ENCODE measurements at regions not wholly inside any gene's neighbourhood (a gene's known extent, or its start where the extent isn't known, plus 50 kb on each side); places are given as distances from the start of the nearest gene placed in this dataset.

DNA sequence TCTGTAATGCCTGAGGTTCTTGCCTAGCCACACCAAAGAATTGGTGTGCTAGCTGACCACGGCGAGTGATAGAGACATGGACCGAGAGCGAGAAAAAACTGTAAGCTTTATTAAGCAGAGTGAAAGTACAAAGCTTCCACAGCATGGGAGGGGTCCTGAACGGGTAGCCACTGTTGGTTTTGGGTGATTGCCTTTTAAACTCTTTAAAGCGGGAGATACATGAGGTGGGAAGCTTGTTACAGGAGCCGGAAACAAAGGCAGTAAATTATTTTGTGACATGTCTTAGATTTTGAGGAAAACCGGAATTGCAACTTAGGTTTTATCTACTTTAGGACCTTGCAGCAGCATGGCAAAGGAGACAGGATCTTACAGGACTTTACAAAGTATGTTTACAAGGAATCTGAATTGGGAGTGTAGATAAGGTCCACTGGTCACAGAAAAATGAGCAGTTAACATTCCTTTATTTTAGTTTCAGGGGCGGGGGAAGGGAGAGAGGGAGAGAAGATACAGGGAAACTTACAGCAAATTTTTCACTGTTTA, 252.7 kb upstream of the MBL2 start:
- CTCF ChIA-PET = no interaction called here
- peak overlapping the region; percentile 33 for H3K4me3 ChIP-seq (ENCODE audit: low read depth, low read length)
- H3K36me3 ChIP-seq (ENCODE audit: control insufficient read depth, insufficient read depth, low read length) = no peaks in the 10 kb centered on the region
- no peak for DNase-seq (ENCODE audit: low read depth)
- TF ChIP-seq, protein P1, sequence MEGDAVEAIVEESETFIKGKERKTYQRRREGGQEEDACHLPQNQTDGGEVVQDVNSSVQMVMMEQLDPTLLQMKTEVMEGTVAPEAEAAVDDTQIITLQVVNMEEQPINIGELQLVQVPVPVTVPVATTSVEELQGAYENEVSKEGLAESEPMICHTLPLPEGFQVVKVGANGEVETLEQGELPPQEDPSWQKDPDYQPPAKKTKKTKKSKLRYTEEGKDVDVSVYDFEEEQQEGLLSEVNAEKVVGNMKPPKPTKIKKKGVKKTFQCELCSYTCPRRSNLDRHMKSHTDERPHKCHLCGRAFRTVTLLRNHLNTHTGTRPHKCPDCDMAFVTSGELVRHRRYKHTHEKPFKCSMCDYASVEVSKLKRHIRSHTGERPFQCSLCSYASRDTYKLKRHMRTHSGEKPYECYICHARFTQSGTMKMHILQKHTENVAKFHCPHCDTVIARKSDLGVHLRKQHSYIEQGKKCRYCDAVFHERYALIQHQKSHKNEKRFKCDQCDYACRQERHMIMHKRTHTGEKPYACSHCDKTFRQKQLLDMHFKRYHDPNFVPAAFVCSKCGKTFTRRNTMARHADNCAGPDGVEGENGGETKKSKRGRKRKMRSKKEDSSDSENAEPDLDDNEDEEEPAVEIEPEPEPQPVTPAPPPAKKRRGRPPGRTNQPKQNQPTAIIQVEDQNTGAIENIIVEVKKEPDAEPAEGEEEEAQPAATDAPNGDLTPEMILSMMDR (IDR thresholded peaks at IDR 0.05; ENCODE audit: insufficient read depth, low read depth, low read length) = no peak
- H3K27me3 ChIP-seq (ENCODE audit: control insufficient read depth, insufficient read depth, low read length) = no peaks in the 10 kb centered on the region
- POLR2A ChIA-PET = interaction anchor here (0.7 kb wide), 1 partner anchor 780 kb away, joined by 3 read pairs; no protein-coding TSS in a partner anchor

DNA sequence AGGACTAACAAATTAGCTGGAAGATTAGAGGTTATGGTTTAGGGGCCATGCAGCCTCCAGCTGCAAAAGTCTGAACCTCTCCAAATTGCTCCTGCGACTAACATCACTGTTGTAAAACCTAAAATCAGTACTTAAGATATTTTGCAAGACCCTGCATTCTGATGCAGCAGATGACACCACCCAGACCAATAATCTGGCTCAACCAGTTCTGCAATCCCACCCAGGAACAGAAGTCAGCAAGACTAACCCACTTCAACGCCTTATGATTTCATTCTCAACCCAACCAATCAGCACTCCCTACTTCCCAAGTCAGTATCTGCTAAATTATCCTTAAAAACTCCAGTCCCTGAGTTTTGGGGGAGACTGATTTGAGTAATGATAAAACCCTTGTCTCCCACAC, 250.8 kb upstream of the MBL2 start:
- TF ChIP-seq, protein P1 (IDR thresholded peaks at IDR 0.05; ENCODE audit: insufficient read depth, low read depth, low read length) = no peak
- Histone ChIP-seq H3K36me3 (ENCODE audit: control insufficient read depth, insufficient read depth, low read length) (no peaks in the 10 kb centered on the region), H3K27me3 (ENCODE audit: control insufficient read depth, insufficient read depth, low read length) (no peaks in the 10 kb centered on the region), H3K4me3 (ENCODE audit: low read depth, low read length) (no peak overlapping the region)
- no peak for DNase-seq (ENCODE audit: low read depth)
- ChIA-PET CTCF (no interaction called here), POLR2A (no interaction called here)

DNA sequence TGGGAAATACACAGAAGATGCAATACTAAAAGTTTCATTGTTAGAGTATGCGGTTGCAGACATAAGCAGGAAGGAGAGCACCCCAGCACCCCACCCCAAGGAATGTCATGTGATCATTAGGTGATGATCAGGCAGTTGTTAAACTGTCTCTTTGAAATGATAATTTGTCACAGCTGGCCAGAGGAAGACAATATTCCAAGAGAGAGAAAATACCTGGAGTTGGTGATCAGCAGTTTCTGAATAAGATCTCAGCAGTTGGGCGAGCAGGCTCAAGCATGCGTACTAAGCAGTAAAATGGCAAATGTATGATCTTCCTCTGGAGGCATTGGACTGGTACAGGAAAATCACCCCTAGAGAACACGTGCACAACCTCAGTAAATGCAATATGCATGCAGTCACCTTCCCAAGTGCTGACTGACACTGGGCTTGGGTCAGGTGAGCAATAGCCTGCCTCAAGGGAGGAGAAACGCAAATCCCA, 250.1 kb upstream of the MBL2 start:
- ChIA-PET POLR2A (no interaction called here), CTCF (no interaction called here)
- Histone ChIP-seq H3K27me3 (ENCODE audit: control insufficient read depth, insufficient read depth, low read length) (no peaks in the 10 kb centered on the region), H3K36me3 (ENCODE audit: control insufficient read depth, insufficient read depth, low read length) (no peaks in the 10 kb centered on the region), H3K4me3 (ENCODE audit: low read depth, low read length) (no peak overlapping the region)
- DNase-seq (ENCODE audit: low read depth) = no peak
- TF ChIP-seq, protein P1 (IDR thresholded peaks at IDR 0.05; ENCODE audit: insufficient read depth, low read depth, low read length) = no peak

DNA sequence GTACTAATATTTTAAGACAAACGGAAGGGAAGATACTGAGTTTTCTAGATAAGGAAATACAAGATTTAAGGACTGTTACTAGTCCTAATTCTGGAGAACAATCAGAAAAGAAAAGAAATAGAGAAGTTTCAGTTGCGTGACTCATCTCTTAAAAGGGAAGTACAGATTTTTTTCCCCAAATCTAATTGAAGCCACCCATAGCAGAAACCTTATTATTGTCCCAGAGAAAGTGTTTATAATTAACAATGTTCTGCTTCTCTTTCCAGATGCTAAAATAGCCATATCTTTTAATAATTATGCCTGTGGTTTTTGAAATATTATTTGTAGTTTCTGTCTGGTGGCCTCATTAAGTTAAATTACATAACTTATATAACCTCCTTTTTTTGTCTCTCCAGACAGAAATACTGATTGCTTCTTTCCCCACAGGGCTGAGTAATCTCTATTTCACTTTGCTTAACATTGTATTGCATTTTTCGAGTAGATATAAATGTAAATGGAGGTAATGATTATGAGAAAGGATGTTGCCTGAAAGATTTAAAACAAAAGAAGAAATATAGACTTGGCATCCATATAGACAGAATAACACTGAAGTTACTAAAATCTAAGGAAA, 240.7 kb upstream of the MBL2 start:
- TF ChIP-seq, protein P1 (IDR thresholded peaks at IDR 0.05; ENCODE audit: insufficient read depth, low read depth, low read length) = no peak
- H3K4me3 ChIP-seq (ENCODE audit: low read depth, low read length) = no peak overlapping the region
- POLR2A ChIA-PET = no interaction called here
- H3K36me3 ChIP-seq (ENCODE audit: control insufficient read depth, insufficient read depth, low read length) = no peaks in the 10 kb centered on the region
- no peak for DNase-seq (ENCODE audit: low read depth)
- CTCF ChIA-PET = no interaction called here
- H3K27me3 ChIP-seq (ENCODE audit: control insufficient read depth, insufficient read depth, low read length) = no peaks in the 10 kb centered on the region

DNA sequence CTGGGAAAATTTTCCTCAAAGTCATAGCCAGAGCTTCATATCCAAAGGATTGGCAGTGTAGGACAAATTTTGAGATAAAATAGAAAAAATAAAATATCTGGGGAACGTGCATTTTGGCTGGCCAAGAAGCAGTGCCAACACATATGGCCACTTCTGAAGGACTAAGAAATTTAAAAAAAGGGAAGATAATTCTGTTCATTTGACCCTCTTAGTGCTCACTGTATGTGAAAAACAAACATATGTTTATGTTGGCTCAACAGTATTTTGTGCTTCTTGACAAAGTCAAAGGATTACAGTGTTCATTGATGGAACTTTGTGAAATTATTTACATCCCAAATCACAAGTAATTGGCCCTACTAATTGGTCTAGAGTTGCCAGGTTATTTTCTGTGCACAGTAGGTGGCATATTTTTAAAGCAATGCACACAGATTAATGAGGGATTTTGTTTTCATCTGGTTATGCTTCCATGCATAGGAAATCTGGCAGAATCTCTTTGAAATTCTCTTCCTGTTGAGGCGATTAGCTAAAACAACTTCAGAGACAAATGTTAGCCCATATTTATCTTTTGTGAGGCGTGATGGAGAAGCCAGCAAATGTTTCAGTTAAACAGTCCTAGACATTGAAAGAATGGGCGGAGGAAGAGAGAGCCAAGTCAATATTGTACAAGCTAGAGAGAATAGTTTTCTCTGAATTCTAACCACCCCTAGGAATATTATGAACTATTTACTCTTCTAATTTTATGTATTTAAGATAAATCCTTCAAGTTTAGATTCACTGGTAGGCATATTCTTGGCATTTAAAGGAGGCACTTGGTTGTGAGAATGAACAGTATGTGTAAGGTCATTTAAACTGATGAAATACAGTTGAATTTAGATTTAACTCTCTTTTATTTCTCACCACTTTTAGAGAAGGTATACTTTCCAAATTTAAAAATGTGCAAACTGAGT, 237.7 kb upstream of the MBL2 start:
- no peaks in the 10 kb centered on the region for H3K36me3 ChIP-seq (ENCODE audit: control insufficient read depth, insufficient read depth, low read length)
- ChIA-PET POLR2A (no interaction called here), CTCF (no interaction called here)
- no peak for DNase-seq (ENCODE audit: low read depth)
- no peaks in the 10 kb centered on the region for H3K27me3 ChIP-seq (ENCODE audit: control insufficient read depth, insufficient read depth, low read length)
- TF ChIP-seq, protein P1 (IDR thresholded peaks at IDR 0.05; ENCODE audit: insufficient read depth, low read depth, low read length) = no peak
- H3K4me3 ChIP-seq (ENCODE audit: low read depth, low read length) = no peak overlapping the region
